Epithelial cell of esophagus (primary cell): ENCODE measurements at regions not wholly inside any gene's neighbourhood (a gene's known extent, or its start where the extent isn't known, plus 50 kb on each side); places are given as distances from the start of the nearest gene placed in this dataset.

Experiments used
- DNase-seq: peaks from one replicate; pipeline ENCODE4 v3.0.0; 2010; ENCODE audit warnings: low read depth
- H3K4me3 ChIP-seq: 2 replicates; pipeline ENCODE4 v1.5.1; 2011; ENCODE audit warnings: mild to moderate bottlenecking, low read length, control low read depth
- CTCF ChIP-seq: IDR thresholded peaks from 2 replicates; pipeline ENCODE4 v1.5.1; 2011; ENCODE audit warnings: low read depth, mild to moderate bottlenecking, low read length, control low read depth, inconsistent platforms; ENCODE audit not compliant: insufficient read depth; ENCODE audit errors: missing control alignments

GRCh38 chr6:82017773-82018172 is 229.8 kb downstream of the IBTK start:
- H3K4me3 ChIP-seq = no peak overlapping the region
- DNase-seq = no peak
- TF ChIP-seq CTCF = no peak

GRCh38 chr6:82017288-82017687 is 230.3 kb downstream of the IBTK start:
- no peak for TF ChIP-seq CTCF
- peak; percentile 96 for DNase-seq
- H3K4me3 ChIP-seq = no peak overlapping the region

- no peak for TF ChIP-seq CTCF
- no peak for DNase-seq
Measured at GRCh38 chr6:82015526-82015925, 232.0 kb downstream of the IBTK start.

GRCh38 chr6:82015043-82015442 is 232.5 kb downstream of the IBTK start:
- TF ChIP-seq CTCF = no peak
- peak; percentile 46 for DNase-seq
- H3K4me3 ChIP-seq = no peak overlapping the region

More at GRCh38 chr6:82015526-82015925, 232.0 kb downstream of the IBTK start:
- H3K4me3 ChIP-seq = no peak overlapping the region

- H3K4me3 ChIP-seq = no peak overlapping the region
- no peak for TF ChIP-seq CTCF
- peak; percentile 67 for DNase-seq
Measured at GRCh38 chr6:82013561-82014530, 233.7 kb downstream of the IBTK start.

- peak; percentile 64 for DNase-seq
- no peak overlapping the region for H3K4me3 ChIP-seq
- TF ChIP-seq CTCF = peak; percentile 89
Measured at GRCh38 chr6:82006027-82006738, 241.4 kb downstream of the IBTK start.

GRCh38 chr6:82000551-82000950 is 247.0 kb downstream of the IBTK start:
- no peak for TF ChIP-seq CTCF
- DNase-seq = peak; percentile 76
- no peak overlapping the region for H3K4me3 ChIP-seq
